ENCODE measurements at regions not wholly inside any gene's neighbourhood (a gene's known extent, or its start where the extent isn't known, plus 50 kb on each side); places are given as distances from the start of the nearest gene placed in this dataset.
"Not testable (repeated sequence)": the region's sequence is repeated elsewhere in the genome, so short reads cannot be mapped to it uniquely, and the experiment has no call there.

DNA sequence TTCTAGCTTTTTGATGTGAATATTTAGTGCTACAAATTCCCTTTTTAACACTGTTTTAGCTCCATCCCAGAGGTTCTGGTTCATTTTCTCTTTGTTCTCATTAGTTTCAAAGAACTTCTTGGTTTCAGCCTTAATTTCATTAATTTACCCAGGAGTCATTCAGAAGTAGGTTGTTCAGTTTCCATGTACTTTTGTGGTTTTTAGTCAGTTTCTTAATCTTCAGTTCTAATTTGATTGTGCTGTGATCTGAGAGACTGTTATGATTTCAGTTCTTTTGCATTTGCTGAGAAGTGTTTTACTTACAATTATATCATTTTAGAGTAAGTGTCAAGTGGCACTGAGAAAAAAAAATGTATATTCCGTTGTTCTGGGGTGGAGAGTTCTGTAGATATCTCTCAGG lies 240.1 kb upstream of the RASA1 start:
- H3K9me3 ChIP-seq (ENCODE audit: control insufficient read depth in 2 of 2, insufficient read depth in 1 of 2, low read length in 1 of 2), result no peaks in the 10 kb centered on the region
- no peak for DNase-seq (ENCODE audit: low read depth in 6 of 9, low spot score in 9 of 9)
- 90% methylated on average over 1 of the region's 1 CpG for WGBS
- no peaks in the 10 kb centered on the region for H3K36me3 ChIP-seq (ENCODE audit: control insufficient read depth in 2 of 2, insufficient read depth in 2 of 2, low read length in 1 of 2)
- no peaks in the 10 kb centered on the region for H3K27me3 ChIP-seq (ENCODE audit: control insufficient read depth in 2 of 2, insufficient read depth in 1 of 2, low read length in 1 of 2)
- H3K4me3 ChIP-seq (ENCODE audit: low read length in 2 of 2), result no peak overlapping the region
- no peak overlapping the region for H3K27ac ChIP-seq (ENCODE audit: low read depth in 1 of 2, low read length in 1 of 2)
- no peaks in the 10 kb centered on the region for H3K4me1 ChIP-seq (ENCODE audit: control insufficient read depth in 2 of 2, insufficient read depth in 2 of 2, low read length in 2 of 2)

DNA sequence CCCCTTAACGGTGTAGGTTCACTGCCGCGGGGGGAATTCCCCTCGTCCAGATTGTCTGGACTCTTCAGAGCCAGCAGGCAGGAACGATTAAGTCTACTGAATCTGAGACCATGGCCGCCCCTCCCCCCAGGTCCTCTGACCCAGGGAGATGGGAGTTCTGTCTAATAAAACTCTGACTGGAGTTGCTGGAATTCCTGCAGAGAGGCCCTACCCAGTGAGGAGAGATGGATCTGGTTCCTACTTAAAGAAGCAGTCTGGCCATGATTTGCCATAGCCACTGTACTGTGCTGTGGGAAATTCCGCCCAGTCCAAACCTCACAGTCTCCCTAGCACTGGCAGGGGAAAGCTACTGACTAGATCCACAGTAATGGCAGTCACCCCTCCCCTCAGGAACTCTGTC lies 237.7 kb upstream of the RASA1 start:
- Histone ChIP-seq H3K4me1 (ENCODE audit: control insufficient read depth in 2 of 2, insufficient read depth in 2 of 2, low read length in 2 of 2) (peaks cover 0 to 6% of the 10 kb centered on the region in 2 donors), H3K27ac (ENCODE audit: low read depth in 1 of 2, low read length in 1 of 2) (no peak overlapping the region), H3K36me3 (ENCODE audit: control insufficient read depth in 2 of 2, insufficient read depth in 2 of 2, low read length in 1 of 2) (no peaks in the 10 kb centered on the region), H3K9me3 (ENCODE audit: control insufficient read depth in 2 of 2, insufficient read depth in 1 of 2, low read length in 1 of 2) (no peaks in the 10 kb centered on the region), H3K27me3 (ENCODE audit: control insufficient read depth in 2 of 2, insufficient read depth in 1 of 2, low read length in 1 of 2) (no peaks in the 10 kb centered on the region), H3K4me3 (ENCODE audit: low read length in 2 of 2) (no peak overlapping the region)
- DNase-seq (ENCODE audit: low read depth in 6 of 9, low spot score in 9 of 9), result no peak
- WGBS, result 96% methylated on average over 7 of the region's 7 CpGs

DNA sequence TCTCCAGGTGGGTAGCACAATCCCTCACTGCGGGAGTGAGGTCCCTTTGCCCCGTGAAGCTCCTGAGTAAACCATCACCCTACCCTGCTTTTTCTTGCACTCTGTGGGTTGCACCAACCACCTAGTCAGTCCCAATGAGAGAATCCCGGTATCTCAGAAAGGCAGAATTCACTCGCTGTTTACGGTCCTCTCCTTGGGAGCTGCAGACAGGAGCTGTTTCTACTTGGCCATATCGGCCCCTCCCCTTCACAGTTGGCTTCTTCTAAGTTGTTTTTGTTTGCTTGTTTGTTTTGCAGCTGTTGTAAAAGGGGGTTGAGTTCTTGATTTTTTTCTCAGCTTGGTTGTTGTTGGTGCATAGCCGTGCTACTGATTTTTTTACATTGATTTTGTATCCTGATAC lies 237.0 kb upstream of the RASA1 start:
- Histone ChIP-seq H3K27ac (ENCODE audit: low read depth in 1 of 2, low read length in 1 of 2) (no peak overlapping the region), H3K4me3 (ENCODE audit: low read length in 2 of 2) (no peak overlapping the region), H3K27me3 (ENCODE audit: control insufficient read depth in 2 of 2, insufficient read depth in 1 of 2, low read length in 1 of 2) (no peaks in the 10 kb centered on the region), H3K9me3 (ENCODE audit: control insufficient read depth in 2 of 2, insufficient read depth in 1 of 2, low read length in 1 of 2) (no peaks in the 10 kb centered on the region), H3K4me1 (ENCODE audit: control insufficient read depth in 2 of 2, insufficient read depth in 2 of 2, low read length in 2 of 2) (peaks cover 0 to 9% of the 10 kb centered on the region in 2 donors), H3K36me3 (ENCODE audit: control insufficient read depth in 2 of 2, insufficient read depth in 2 of 2, low read length in 1 of 2) (no peaks in the 10 kb centered on the region)
- 96% methylated on average over 7 of the region's 7 CpGs for WGBS
- no peak for DNase-seq (ENCODE audit: low read depth in 6 of 9, low spot score in 9 of 9)

DNA sequence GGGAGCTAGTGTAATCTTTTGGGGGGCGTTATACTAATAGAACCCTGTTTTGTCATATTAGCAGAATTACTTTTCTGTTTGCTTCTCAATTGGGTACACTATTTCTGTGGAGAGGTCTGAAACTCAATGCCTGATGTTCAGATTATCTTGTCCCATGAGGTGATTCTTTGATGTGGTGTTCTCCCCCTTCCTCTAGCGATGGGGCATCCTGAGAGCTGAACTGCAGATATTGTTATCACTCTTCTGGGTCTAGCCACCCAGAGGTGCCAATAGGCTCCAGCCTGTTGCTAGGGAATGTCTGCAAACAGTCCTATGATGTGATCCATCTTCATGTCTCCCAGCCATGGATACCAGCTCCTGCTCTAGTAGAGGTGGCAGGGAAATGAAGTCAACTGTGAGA lies 233.1 kb upstream of the RASA1 start:
- no peaks in the 10 kb centered on the region for H3K36me3 ChIP-seq (ENCODE audit: control insufficient read depth in 2 of 2, insufficient read depth in 2 of 2, low read length in 1 of 2)
- peaks cover 0 to 9% of the 10 kb centered on the region in 2 donors for H3K4me1 ChIP-seq (ENCODE audit: control insufficient read depth in 2 of 2, insufficient read depth in 2 of 2, low read length in 2 of 2)
- DNase-seq (ENCODE audit: low read depth in 6 of 9, low spot score in 9 of 9), result peak in 2 of 9 donors; percentile 30 to 53
- H3K9me3 ChIP-seq (ENCODE audit: control insufficient read depth in 2 of 2, insufficient read depth in 1 of 2, low read length in 1 of 2), result no peaks in the 10 kb centered on the region
- no peak overlapping the region for H3K27ac ChIP-seq (ENCODE audit: low read depth in 1 of 2, low read length in 1 of 2)
- no peak overlapping the region for H3K4me3 ChIP-seq (ENCODE audit: low read length in 2 of 2)
- WGBS, result 53% methylated on average over 2 of the region's 2 CpGs
- no peaks in the 10 kb centered on the region for H3K27me3 ChIP-seq (ENCODE audit: control insufficient read depth in 2 of 2, insufficient read depth in 1 of 2, low read length in 1 of 2)

DNA sequence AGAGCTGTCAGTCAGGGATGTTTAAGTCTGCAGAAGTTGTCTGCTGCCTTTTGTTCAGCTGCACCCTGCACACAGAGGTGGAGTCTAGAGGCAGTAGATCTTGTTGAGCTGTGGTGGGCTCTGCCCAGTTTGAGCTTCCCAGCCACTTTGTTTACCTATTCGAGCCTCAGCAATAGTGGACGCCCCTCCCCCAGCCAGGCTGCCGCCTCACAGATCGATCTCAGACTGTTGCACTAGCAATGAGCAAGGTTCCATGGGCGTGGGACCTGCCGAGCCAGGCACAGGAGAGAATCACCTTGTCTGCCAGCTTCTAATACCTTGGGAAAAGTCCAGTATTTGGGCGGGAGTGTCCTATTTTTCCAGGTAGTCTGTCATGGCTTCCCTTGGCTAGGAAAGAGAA lies 225.1 kb upstream of the RASA1 start:
- Histone ChIP-seq H3K36me3 (ENCODE audit: control insufficient read depth in 2 of 2, insufficient read depth in 2 of 2, low read length in 1 of 2) (no peaks in the 10 kb centered on the region), H3K9me3 (ENCODE audit: control insufficient read depth in 2 of 2, insufficient read depth in 1 of 2, low read length in 1 of 2) (no peaks in the 10 kb centered on the region), H3K4me3 (ENCODE audit: low read length in 2 of 2) (no peak overlapping the region), H3K27me3 (ENCODE audit: control insufficient read depth in 2 of 2, insufficient read depth in 1 of 2, low read length in 1 of 2) (no peaks in the 10 kb centered on the region), H3K27ac (ENCODE audit: low read depth in 1 of 2, low read length in 1 of 2) (no peak overlapping the region), H3K4me1 (ENCODE audit: control insufficient read depth in 2 of 2, insufficient read depth in 2 of 2, low read length in 2 of 2) (no peaks in the 10 kb centered on the region)
- no peak for DNase-seq (ENCODE audit: low read depth in 6 of 9, low spot score in 9 of 9)
- whole genome bisulfite sequencing, result 96% methylated on average over 7 of the region's 7 CpGs

DNA sequence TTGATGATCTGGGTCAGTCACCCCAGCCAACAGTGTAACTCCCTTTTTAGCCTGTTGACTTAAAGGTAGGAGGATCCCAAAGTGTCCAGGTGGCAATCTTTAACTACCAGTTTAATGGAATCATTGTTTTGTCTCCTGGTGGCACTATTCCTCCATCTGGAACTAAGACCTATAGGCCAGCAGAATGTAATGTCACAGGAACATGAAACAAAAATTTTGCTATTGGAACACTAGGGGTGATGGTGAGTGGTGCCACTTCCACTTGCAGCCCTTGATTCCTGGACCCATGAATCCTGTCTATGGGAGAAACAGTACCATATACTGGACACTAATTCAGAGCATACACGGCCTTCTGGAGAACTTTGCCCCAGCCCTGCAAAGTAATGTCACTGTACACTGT lies 219.5 kb upstream of the RASA1 start:
- DNase-seq (ENCODE audit: low read depth in 6 of 9, low spot score in 9 of 9), result no peak
- 96% methylated on average over 1 of the region's 1 CpG for WGBS
- Histone ChIP-seq H3K4me1 (ENCODE audit: control insufficient read depth in 2 of 2, insufficient read depth in 2 of 2, low read length in 2 of 2) (no peaks in the 10 kb centered on the region), H3K27me3 (ENCODE audit: control insufficient read depth in 2 of 2, insufficient read depth in 1 of 2, low read length in 1 of 2) (no peaks in the 10 kb centered on the region), H3K36me3 (ENCODE audit: control insufficient read depth in 2 of 2, insufficient read depth in 2 of 2, low read length in 1 of 2) (no peaks in the 10 kb centered on the region), H3K4me3 (ENCODE audit: low read length in 2 of 2) (no peak overlapping the region), H3K9me3 (ENCODE audit: control insufficient read depth in 2 of 2, insufficient read depth in 1 of 2, low read length in 1 of 2) (peaks cover 0 to 7% of the 10 kb centered on the region in 2 donors), H3K27ac (ENCODE audit: low read depth in 1 of 2, low read length in 1 of 2) (no peak overlapping the region)

DNA sequence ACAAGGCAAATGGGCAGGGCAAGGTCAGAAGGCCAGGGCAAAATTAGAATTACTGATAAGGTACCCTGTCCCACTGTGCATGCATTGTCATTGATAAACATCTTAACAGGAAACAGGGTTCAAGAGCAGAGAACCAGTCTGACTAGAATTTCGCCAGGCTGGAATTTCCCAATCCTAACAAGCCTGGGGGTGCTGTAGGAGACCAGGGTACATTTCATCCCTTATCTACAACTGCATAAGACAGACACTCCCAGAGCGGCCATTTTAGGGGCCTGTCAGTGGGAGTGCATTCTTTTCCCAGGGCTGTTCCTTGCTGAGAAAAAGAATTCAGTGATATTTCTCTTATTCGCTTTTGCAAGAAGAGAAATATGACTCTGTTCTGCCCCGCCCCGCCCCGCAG lies 218.7 kb upstream of the RASA1 start:
- not testable (repeated sequence) for DNase-seq (ENCODE audit: low read depth in 6 of 9, low spot score in 9 of 9)
- 88% methylated on average over 6 of the region's 6 CpGs for WGBS

DNA sequence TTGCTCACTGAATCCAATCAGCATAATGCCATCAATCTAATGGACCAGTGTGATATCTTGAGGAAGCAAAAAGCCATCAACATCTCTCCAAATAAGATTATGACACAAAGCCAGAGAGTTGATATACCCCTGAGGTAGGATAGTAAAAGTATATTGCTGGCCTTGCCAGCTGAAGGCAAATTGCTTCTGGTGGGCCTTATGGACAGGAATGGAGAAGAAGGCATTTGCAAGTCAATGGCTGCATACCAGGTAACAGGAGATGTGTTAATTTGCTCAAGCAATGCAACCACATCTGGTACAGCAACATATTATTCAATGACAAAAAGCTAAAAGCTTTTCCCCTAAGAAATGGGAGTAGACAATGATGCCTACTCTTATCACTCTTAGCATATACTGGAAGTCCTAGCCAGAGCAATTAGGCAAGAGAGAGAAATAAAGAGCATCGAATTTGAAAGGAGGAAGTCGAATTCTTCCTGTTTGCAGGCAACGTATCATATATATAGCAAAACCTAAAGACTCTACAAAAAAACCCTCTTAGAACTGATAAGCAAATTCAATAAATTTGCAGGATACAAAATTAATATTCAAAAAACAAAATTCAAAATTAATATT lies 216.1 kb upstream of the RASA1 start:
- DNase-seq (ENCODE audit: low read depth in 6 of 9, low spot score in 9 of 9), result no peak
- WGBS, result 69% methylated on average over 3 of the region's 3 CpGs
- H3K4me3 ChIP-seq (ENCODE audit: low read length in 2 of 2), result no peak overlapping the region
- H3K27ac ChIP-seq (ENCODE audit: low read depth in 1 of 2, low read length in 1 of 2), result no peak overlapping the region
- no peaks in the 10 kb centered on the region for H3K27me3 ChIP-seq (ENCODE audit: control insufficient read depth in 2 of 2, insufficient read depth in 1 of 2, low read length in 1 of 2)
- H3K9me3 ChIP-seq (ENCODE audit: control insufficient read depth in 2 of 2, insufficient read depth in 1 of 2, low read length in 1 of 2), result peaks cover 0 to 7% of the 10 kb centered on the region in 2 donors
- H3K4me1 ChIP-seq (ENCODE audit: control insufficient read depth in 2 of 2, insufficient read depth in 2 of 2, low read length in 2 of 2), result no peaks in the 10 kb centered on the region
- no peaks in the 10 kb centered on the region for H3K36me3 ChIP-seq (ENCODE audit: control insufficient read depth in 2 of 2, insufficient read depth in 2 of 2, low read length in 1 of 2)

More for the DNA sequence above, 218.7 kb upstream of the RASA1 start:
- not testable (repeated sequence) for H3K4me1 ChIP-seq (ENCODE audit: control insufficient read depth in 2 of 2, insufficient read depth in 2 of 2, low read length in 2 of 2); H3K36me3 ChIP-seq (ENCODE audit: control insufficient read depth in 2 of 2, insufficient read depth in 2 of 2, low read length in 1 of 2); H3K27me3 ChIP-seq (ENCODE audit: control insufficient read depth in 2 of 2, insufficient read depth in 1 of 2, low read length in 1 of 2); H3K9me3 ChIP-seq (ENCODE audit: control insufficient read depth in 2 of 2, insufficient read depth in 1 of 2, low read length in 1 of 2); H3K27ac ChIP-seq (ENCODE audit: low read depth in 1 of 2, low read length in 1 of 2); H3K4me3 ChIP-seq (ENCODE audit: low read length in 2 of 2)

DNA sequence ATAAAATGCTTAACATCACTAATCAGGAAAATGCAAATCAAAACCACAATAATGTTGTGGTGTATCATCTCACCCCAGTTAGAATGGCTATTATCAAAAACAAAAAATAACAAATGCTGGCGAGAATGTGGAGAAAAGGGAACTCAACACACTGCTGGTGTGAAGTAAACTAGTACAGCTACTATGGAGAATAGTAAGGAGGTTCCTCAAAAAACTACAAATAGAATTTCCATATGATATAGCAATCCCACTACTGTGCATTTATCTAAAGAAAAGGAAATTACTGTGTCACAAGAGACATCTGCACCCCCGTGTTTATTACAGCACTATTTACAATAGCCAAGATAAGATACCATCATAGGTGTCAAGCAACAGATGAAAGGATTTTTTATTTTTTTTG lies 214.5 kb upstream of the RASA1 start:
- Histone ChIP-seq H3K4me1 (ENCODE audit: control insufficient read depth in 2 of 2, insufficient read depth in 2 of 2, low read length in 2 of 2) (no peaks in the 10 kb centered on the region), H3K27me3 (ENCODE audit: control insufficient read depth in 2 of 2, insufficient read depth in 1 of 2, low read length in 1 of 2) (no peaks in the 10 kb centered on the region), H3K27ac (ENCODE audit: low read depth in 1 of 2, low read length in 1 of 2) (no peak overlapping the region), H3K36me3 (ENCODE audit: control insufficient read depth in 2 of 2, insufficient read depth in 2 of 2, low read length in 1 of 2) (no peaks in the 10 kb centered on the region), H3K4me3 (ENCODE audit: low read length in 2 of 2) (no peak overlapping the region), H3K9me3 (ENCODE audit: control insufficient read depth in 2 of 2, insufficient read depth in 1 of 2, low read length in 1 of 2) (peaks cover 0 to 7% of the 10 kb centered on the region in 2 donors)
- no peak for DNase-seq (ENCODE audit: low read depth in 6 of 9, low spot score in 9 of 9)
- 91% methylated on average over 2 of the region's 2 CpGs for WGBS

DNA sequence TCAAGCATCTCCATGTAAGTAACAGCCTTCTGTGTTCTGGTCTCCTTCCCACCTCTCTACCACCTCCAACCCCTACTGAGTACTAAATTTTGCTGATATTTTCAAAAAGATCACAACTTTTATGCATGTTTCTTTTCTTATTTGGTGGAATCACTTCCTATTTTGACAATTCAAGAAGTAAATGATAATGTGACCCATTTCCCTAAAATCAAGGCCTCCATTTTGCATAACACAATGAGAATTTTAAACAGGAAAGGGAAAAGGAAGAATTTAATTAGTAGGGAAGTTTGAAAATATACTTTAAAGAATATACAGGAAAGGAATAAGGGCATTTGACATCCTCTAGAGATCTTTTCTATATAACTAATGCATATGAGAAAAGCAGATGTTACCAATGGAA lies 212.9 kb upstream of the RASA1 start:
- Histone ChIP-seq H3K4me1 (ENCODE audit: control insufficient read depth in 2 of 2, insufficient read depth in 2 of 2, low read length in 2 of 2) (no peaks in the 10 kb centered on the region), H3K27me3 (ENCODE audit: control insufficient read depth in 2 of 2, insufficient read depth in 1 of 2, low read length in 1 of 2) (no peaks in the 10 kb centered on the region), H3K9me3 (ENCODE audit: control insufficient read depth in 2 of 2, insufficient read depth in 1 of 2, low read length in 1 of 2) (peaks cover 0 to 2% of the 10 kb centered on the region in 2 donors), H3K27ac (ENCODE audit: low read depth in 1 of 2, low read length in 1 of 2) (no peak overlapping the region), H3K36me3 (ENCODE audit: control insufficient read depth in 2 of 2, insufficient read depth in 2 of 2, low read length in 1 of 2) (no peaks in the 10 kb centered on the region), H3K4me3 (ENCODE audit: low read length in 2 of 2) (no peak overlapping the region)
- no peak for DNase-seq (ENCODE audit: low read depth in 6 of 9, low spot score in 9 of 9)

Measured in thymus (tissue), 11 donors.